Daoy (cell line): ENCODE measurements at regions not wholly inside any gene's neighbourhood (a gene's known extent, or its start where the extent isn't known, plus 50 kb on each side); places are given as distances from the start of the nearest gene placed in this dataset.
"Not testable (repeated sequence)": the region's sequence is repeated elsewhere in the genome, so short reads cannot be mapped to it uniquely, and the experiment has no call there.

ENCODE experiments used
- DNase-seq: peaks from one replicate; pipeline ENCODE4 v3.0.0-alpha.2; 2015; ENCODE audit warnings: low read depth

GRCh38 chr2:111395350-111396128, 274.8 kb downstream of the BCL2L11 start:
- peak; percentile 55 for DNase-seq

- not testable (repeated sequence) for DNase-seq
Observed at GRCh38 chr2:111400598-111401253, 280.0 kb downstream of the BCL2L11 start.

GRCh38 chr2:111401270-111402140, 280.8 kb downstream of the BCL2L11 start:
- not testable (repeated sequence) for DNase-seq

- not testable (repeated sequence) for DNase-seq
Observed at GRCh38 chr2:111402450-111402849, 281.7 kb downstream of the BCL2L11 start.

GRCh38 chr2:111403287-111403686, 282.6 kb downstream of the BCL2L11 start:
- not testable (repeated sequence) for DNase-seq

- DNase-seq, result not testable (repeated sequence)
Observed at GRCh38 chr2:111406616-111407015, 285.9 kb downstream of the BCL2L11 start.

- not testable (repeated sequence) for DNase-seq
Observed at GRCh38 chr2:111407632-111408194, 287.0 kb downstream of the BCL2L11 start.

- not testable (repeated sequence) for DNase-seq
Observed at GRCh38 chr2:111410868-111411406, 290.2 kb downstream of the BCL2L11 start.

- DNase-seq, result not testable (repeated sequence)
Observed at GRCh38 chr2:111411867-111412681, 291.4 kb downstream of the BCL2L11 start.

GRCh38 chr2:111412841-111413650, 292.3 kb downstream of the BCL2L11 start:
- not testable (repeated sequence) for DNase-seq

- not testable (repeated sequence) for DNase-seq
Observed at GRCh38 chr2:111413950-111414349, 293.2 kb downstream of the BCL2L11 start.

- DNase-seq, result peak; percentile 17
Observed at GRCh38 chr2:111415765-111416743, 295.3 kb downstream of the BCL2L11 start.

- not testable (repeated sequence) for DNase-seq
Observed at GRCh38 chr2:111417026-111417425, 296.3 kb downstream of the BCL2L11 start.

- not testable (repeated sequence) for DNase-seq
Observed at GRCh38 chr2:111418091-111418875, 297.6 kb downstream of the BCL2L11 start.

- not testable (repeated sequence) for DNase-seq
Observed at GRCh38 chr2:111420074-111420473, 299.4 kb downstream of the BCL2L11 start.

- not testable (repeated sequence) for DNase-seq
Observed at GRCh38 chr2:111420835-111421234, 300.1 kb downstream of the BCL2L11 start.

- not testable (repeated sequence) for DNase-seq
Observed at GRCh38 chr2:111421949-111422348, 301.2 kb downstream of the BCL2L11 start.
